Astrocyte (in vitro differentiated cells and primary cell): ENCODE measurements at regions not wholly inside any gene's neighbourhood (a gene's known extent, or its start where the extent isn't known, plus 50 kb on each side); places are given as distances from the start of the nearest gene placed in this dataset.

ENCODE experiments used
- CTCF ChIP-seq: IDR thresholded peaks from 2 replicates; pipeline ENCODE4 v1.5.1; 2011; ENCODE audit warnings: low read depth, mild to moderate bottlenecking, inconsistent platforms, low read length, moderate library complexity; ENCODE audit not compliant: insufficient read depth
- EZH2 ChIP-seq: IDR thresholded peaks from 2 replicates; pipeline ENCODE4 v1.6.1; 2012; ENCODE audit warnings: mild to moderate bottlenecking, low read length, inconsistent platforms; ENCODE audit not compliant: insufficient read depth

GRCh38 chr13:86932776-86933334 lies 738.3 kb upstream of the SLITRK5 start:
- TF ChIP-seq EZH2 (no peak), CTCF (no peak)
